ENCODE measurements at regions not wholly inside any gene's neighbourhood (a gene's known extent, or its start where the extent isn't known, plus 50 kb on each side); places are given as distances from the start of the nearest gene placed in this dataset.

GRCh38 chr4:31104577-31104976, 384.4 kb downstream of the PCDH7 start:
- TF ChIP-seq CTCF (IDR thresholded peaks at IDR 0.05): no peak
- TF ChIP-seq POLR2A (IDR thresholded peaks at IDR 0.05): no peak

All from adrenal gland (tissue), 5 donors.